RWPE2 (cell line): ENCODE measurements at regions not wholly inside any gene's neighbourhood (a gene's known extent, or its start where the extent isn't known, plus 50 kb on each side); places are given as distances from the start of the nearest gene placed in this dataset.

Experiments used
- ATAC-seq: fragments of 200-7000 bp; cut with Tn5 transposase; 3 replicates; pipeline ENCODE4 v1.9.1; 2021; ENCODE audit warnings: low read depth
- DNase-seq: peaks from one replicate; pipeline ENCODE4 v3.0.0-alpha.2; 2020; ENCODE audit warnings: low spot score
- H3K27ac ChIP-seq: fragments of 450-650 bp; 2 replicates; pipeline ENCODE4 v1.5.1; 2017; ENCODE audit warnings: mild to moderate bottlenecking; ENCODE audit not compliant: poor library complexity, severe bottlenecking
- H3K27me3 ChIP-seq: fragments of 250-450 bp; sonication (Bioruptor Pico); 2 replicates; pipeline ENCODE4 v1.5.1; 2021; ENCODE audit warnings: mild to moderate bottlenecking, moderate library complexity; ENCODE audit not compliant: insufficient read depth, poor library complexity, severe bottlenecking
- H3K36me3 ChIP-seq: fragments of 250-450 bp; sonication (Bioruptor Pico); 2 replicates; pipeline ENCODE4 v1.5.1; 2020; ENCODE audit warnings: low read depth, mild to moderate bottlenecking, moderate library complexity
- H3K4me1 ChIP-seq: fragments of 250-450 bp; sonication (Bioruptor Pico); 2 replicates; pipeline ENCODE4 v1.5.1; 2021; ENCODE audit warnings: mild to moderate bottlenecking, moderate library complexity; ENCODE audit not compliant: insufficient read depth, poor library complexity, severe bottlenecking
- H3K4me3 ChIP-seq: fragments of 250-450 bp; sonication (Bioruptor Pico); 2 replicates; pipeline ENCODE4 v1.5.1; 2021; ENCODE audit warnings: mild to moderate bottlenecking, moderate library complexity; ENCODE audit not compliant: severe bottlenecking
- H3K9me3 ChIP-seq: fragments of 250-450 bp; sonication (Bioruptor Pico); 2 replicates; pipeline ENCODE4 v1.5.1; 2021; ENCODE audit warnings: mild to moderate bottlenecking, moderate library complexity; ENCODE audit not compliant: severe bottlenecking
- TF ChIP-seq, protein P1 (sequence below): fragments of 450-650 bp; IDR thresholded peaks from one replicate; pipeline ENCODE4 v1.5.1; 2017; ENCODE audit warnings: mild to moderate bottlenecking, moderate library complexity; ENCODE audit not compliant: poor library complexity, severe bottlenecking

DNA sequence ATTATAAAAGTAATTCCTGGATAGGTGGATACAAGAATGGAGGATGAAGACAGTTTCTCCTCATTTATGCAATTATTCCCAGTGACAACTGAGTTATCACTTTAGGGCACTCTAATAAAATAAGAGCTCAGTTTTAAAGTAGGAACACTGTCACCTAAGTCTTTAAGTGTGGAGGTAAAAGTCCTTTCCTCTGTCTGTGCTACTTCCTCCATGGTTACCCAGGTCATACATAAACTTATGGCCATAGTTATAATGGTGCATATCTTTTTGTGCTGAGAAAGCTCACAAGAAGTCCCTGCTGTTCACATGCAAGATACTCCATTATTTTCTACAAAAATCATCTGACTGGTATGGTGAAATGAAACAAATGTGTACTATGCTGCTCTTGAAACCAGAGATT lies 1093.6 kb downstream of the IGSF11 start:
- no peak overlapping the region for H3K27ac ChIP-seq
- H3K4me3 ChIP-seq, result no peak overlapping the region
- ATAC-seq (no peak), DNase-seq (no peak)
- no peaks in the 10 kb centered on the region for H3K36me3 ChIP-seq
- TF ChIP-seq, protein P1, sequence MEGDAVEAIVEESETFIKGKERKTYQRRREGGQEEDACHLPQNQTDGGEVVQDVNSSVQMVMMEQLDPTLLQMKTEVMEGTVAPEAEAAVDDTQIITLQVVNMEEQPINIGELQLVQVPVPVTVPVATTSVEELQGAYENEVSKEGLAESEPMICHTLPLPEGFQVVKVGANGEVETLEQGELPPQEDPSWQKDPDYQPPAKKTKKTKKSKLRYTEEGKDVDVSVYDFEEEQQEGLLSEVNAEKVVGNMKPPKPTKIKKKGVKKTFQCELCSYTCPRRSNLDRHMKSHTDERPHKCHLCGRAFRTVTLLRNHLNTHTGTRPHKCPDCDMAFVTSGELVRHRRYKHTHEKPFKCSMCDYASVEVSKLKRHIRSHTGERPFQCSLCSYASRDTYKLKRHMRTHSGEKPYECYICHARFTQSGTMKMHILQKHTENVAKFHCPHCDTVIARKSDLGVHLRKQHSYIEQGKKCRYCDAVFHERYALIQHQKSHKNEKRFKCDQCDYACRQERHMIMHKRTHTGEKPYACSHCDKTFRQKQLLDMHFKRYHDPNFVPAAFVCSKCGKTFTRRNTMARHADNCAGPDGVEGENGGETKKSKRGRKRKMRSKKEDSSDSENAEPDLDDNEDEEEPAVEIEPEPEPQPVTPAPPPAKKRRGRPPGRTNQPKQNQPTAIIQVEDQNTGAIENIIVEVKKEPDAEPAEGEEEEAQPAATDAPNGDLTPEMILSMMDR, result no peak
- H3K27me3 ChIP-seq, result no peaks in the 10 kb centered on the region
- no peaks in the 10 kb centered on the region for H3K9me3 ChIP-seq
- H3K4me1 ChIP-seq, result no peaks in the 10 kb centered on the region

DNA sequence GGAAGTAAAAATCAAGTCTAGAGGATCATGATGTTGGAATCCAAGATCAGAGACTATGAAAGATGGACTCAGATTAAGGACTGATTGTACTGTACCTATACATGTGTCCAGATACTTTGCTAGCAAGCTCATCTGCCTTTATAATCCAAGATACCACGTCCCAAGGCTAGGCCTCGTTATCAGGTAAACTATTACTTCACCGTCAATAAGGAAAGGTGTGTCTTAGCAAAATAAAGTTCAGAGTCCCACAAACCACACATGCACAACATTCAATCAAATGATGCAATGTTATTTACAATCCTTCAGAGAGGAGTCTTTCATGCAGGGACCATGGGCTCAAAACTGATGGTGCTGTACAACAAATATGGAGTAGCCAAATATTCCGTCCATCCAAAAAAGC lies 1092.9 kb downstream of the IGSF11 start:
- ATAC-seq, result no peak
- Histone ChIP-seq H3K4me3 (no peak overlapping the region), H3K4me1 (no peaks in the 10 kb centered on the region), H3K36me3 (no peaks in the 10 kb centered on the region), H3K27me3 (no peaks in the 10 kb centered on the region), H3K27ac (no peak overlapping the region), H3K9me3 (no peaks in the 10 kb centered on the region)
- TF ChIP-seq, protein P1, result no peak
- no peak for DNase-seq

DNA sequence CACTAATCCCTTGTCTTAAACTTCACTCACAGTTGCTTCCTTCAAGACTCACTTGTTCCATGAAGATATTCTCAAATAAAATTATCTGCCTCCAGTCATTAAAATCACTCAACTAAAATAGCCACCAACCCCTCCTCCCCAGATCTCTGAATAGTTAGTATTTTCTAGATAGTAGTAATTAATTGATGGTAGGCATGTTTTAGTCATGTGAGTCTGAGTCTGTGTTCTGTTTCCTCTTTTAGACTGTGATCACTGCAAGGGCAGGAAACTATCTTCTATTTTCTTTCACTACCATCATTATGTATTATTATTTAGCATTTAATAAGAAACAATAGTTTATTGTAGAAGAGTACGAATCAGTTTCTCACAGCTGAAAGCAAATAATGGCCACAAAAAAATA lies 1080.5 kb downstream of the IGSF11 start:
- H3K4me3 ChIP-seq, result no peak overlapping the region
- H3K9me3 ChIP-seq, result no peaks in the 10 kb centered on the region
- no peaks in the 10 kb centered on the region for H3K27me3 ChIP-seq
- ATAC-seq (no peak), DNase-seq (no peak)
- no peak overlapping the region for H3K27ac ChIP-seq
- TF ChIP-seq, protein P1, result no peak
- no peaks in the 10 kb centered on the region for H3K4me1 ChIP-seq
- no peaks in the 10 kb centered on the region for H3K36me3 ChIP-seq

DNA sequence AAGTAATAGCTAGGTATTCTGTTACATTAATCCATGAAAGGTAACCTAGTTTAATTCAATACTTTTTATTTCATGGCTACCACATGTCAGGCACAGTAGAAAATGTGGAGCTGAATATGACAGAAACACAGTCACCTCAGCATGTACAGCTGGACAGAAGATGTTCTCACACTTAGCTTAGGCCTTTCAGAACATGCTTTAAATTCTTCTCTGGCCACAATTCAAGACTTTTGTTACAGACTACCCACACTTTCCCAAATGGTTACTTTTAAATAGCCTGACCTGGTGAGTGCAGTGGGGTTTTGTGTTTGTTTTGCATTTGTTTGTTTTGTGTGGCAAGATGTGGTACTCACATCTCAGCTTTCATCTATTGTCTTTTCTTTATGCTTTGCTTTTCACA lies 1079.5 kb downstream of the IGSF11 start:
- DNase-seq, result no peak
- Histone ChIP-seq H3K9me3 (no peaks in the 10 kb centered on the region), H3K27ac (no peak overlapping the region), H3K36me3 (no peaks in the 10 kb centered on the region), H3K27me3 (no peaks in the 10 kb centered on the region), H3K4me3 (no peak overlapping the region), H3K4me1 (no peaks in the 10 kb centered on the region)
- TF ChIP-seq, protein P1, result no peak
- ATAC-seq, result no peak

DNA sequence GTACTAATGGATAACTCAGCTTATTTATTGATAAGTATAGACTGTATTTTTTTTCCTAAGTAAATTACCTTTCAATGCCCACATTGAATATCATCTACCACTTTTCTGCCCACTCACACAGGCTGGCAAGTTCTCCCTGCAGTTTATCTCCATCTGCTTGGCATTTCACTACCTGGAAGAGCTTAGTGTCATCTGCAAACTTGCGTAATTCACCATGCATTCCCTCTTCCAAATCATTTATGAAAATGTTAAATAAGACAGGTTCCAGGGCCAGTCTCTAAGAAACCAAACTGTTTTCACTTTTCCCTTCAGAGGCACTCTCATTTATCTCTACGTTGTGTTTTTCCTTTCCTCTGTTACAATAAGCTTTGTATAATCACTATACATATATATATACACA lies 1076.6 kb downstream of the IGSF11 start:
- no peaks in the 10 kb centered on the region for H3K9me3 ChIP-seq
- H3K4me3 ChIP-seq, result no peak overlapping the region
- TF ChIP-seq, protein P1, result no peak
- DNase-seq (no peak), ATAC-seq (no peak)
- H3K36me3 ChIP-seq, result no peaks in the 10 kb centered on the region
- H3K4me1 ChIP-seq, result no peaks in the 10 kb centered on the region
- no peak overlapping the region for H3K27ac ChIP-seq
- no peaks in the 10 kb centered on the region for H3K27me3 ChIP-seq
